ENCODE measurements at regions not wholly inside any gene's neighbourhood (a gene's known extent, or its start where the extent isn't known, plus 50 kb on each side); places are given as distances from the start of the nearest gene placed in this dataset.

- no peaks in the 10 kb centered on the region for H3K4me1 ChIP-seq (ENCODE audit: insufficient read depth, low read length)
- Mint-ChIP-seq H3K27me3 (no peaks in the 10 kb centered on the region), H3K4me1 (ENCODE audit: low read depth) (no peaks in the 10 kb centered on the region), H3K36me3 (ENCODE audit: low read depth) (no peaks in the 10 kb centered on the region), H3K9me3 (peaks cover 10% of the 10 kb centered on the region), H3K4me3 (no peak overlapping the region), H3K27ac (no peak overlapping the region)
- DNase-seq (no peak), ATAC-seq (ENCODE audit: poor library complexity) (no peak)
- ChIA-PET POLR2A (no interaction called here), CTCF (no interaction called here)
- H3K27me3 ChIP-seq (ENCODE audit: control insufficient read depth in 1 of 2, insufficient read depth in 2 of 2, low read length in 2 of 2): no peaks in the 10 kb centered on the region
- no peaks in the 10 kb centered on the region for H3K36me3 ChIP-seq (ENCODE audit: insufficient read depth, low read length)
- H3K4me3 ChIP-seq (ENCODE audit: low read length): no peak overlapping the region
- TF ChIP-seq, protein P1, sequence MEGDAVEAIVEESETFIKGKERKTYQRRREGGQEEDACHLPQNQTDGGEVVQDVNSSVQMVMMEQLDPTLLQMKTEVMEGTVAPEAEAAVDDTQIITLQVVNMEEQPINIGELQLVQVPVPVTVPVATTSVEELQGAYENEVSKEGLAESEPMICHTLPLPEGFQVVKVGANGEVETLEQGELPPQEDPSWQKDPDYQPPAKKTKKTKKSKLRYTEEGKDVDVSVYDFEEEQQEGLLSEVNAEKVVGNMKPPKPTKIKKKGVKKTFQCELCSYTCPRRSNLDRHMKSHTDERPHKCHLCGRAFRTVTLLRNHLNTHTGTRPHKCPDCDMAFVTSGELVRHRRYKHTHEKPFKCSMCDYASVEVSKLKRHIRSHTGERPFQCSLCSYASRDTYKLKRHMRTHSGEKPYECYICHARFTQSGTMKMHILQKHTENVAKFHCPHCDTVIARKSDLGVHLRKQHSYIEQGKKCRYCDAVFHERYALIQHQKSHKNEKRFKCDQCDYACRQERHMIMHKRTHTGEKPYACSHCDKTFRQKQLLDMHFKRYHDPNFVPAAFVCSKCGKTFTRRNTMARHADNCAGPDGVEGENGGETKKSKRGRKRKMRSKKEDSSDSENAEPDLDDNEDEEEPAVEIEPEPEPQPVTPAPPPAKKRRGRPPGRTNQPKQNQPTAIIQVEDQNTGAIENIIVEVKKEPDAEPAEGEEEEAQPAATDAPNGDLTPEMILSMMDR (IDR thresholded peaks at IDR 0.05): no peak
- intact Hi-C loops (cut with DNase I, micrococcal nuclease): no loop called here
- no peaks in the 10 kb centered on the region for H3K9me3 ChIP-seq (ENCODE audit: control insufficient read depth in 1 of 2, insufficient read depth in 1 of 2, low read length in 2 of 2)
- no peak overlapping the region for H3K27ac ChIP-seq (ENCODE audit: low read depth in 1 of 2, low read length in 2 of 2)
Measured at GRCh38 chr5:28499766-28500290, 1461.4 kb upstream of the CDH9 start.

GRCh38 chr5:28495876-28496275 is 1457.5 kb upstream of the CDH9 start:
- TF ChIP-seq, protein P1 (IDR thresholded peaks at IDR 0.05): no peak
- Mint-ChIP-seq H3K36me3 (ENCODE audit: low read depth) (no peaks in the 10 kb centered on the region), H3K9me3 (peaks cover 8% of the 10 kb centered on the region), H3K27ac (no peak overlapping the region), H3K4me3 (no peak overlapping the region), H3K27me3 (no peaks in the 10 kb centered on the region), H3K4me1 (ENCODE audit: low read depth) (no peaks in the 10 kb centered on the region)
- ChIA-PET CTCF (no interaction called here), POLR2A (no interaction called here)
- H3K36me3 ChIP-seq (ENCODE audit: insufficient read depth, low read length): no peaks in the 10 kb centered on the region
- ATAC-seq (ENCODE audit: poor library complexity) (no peak), DNase-seq (no peak)
- H3K4me1 ChIP-seq (ENCODE audit: insufficient read depth, low read length): no peaks in the 10 kb centered on the region
- H3K4me3 ChIP-seq (ENCODE audit: low read length): no peak overlapping the region
- intact Hi-C loops (cut with DNase I, micrococcal nuclease): no loop called here
- H3K27me3 ChIP-seq (ENCODE audit: control insufficient read depth in 1 of 2, insufficient read depth in 2 of 2, low read length in 2 of 2): no peaks in the 10 kb centered on the region
- no peak overlapping the region for H3K27ac ChIP-seq (ENCODE audit: low read depth in 1 of 2, low read length in 2 of 2)
- H3K9me3 ChIP-seq (ENCODE audit: control insufficient read depth in 1 of 2, insufficient read depth in 1 of 2, low read length in 2 of 2): no peaks in the 10 kb centered on the region

DNA sequence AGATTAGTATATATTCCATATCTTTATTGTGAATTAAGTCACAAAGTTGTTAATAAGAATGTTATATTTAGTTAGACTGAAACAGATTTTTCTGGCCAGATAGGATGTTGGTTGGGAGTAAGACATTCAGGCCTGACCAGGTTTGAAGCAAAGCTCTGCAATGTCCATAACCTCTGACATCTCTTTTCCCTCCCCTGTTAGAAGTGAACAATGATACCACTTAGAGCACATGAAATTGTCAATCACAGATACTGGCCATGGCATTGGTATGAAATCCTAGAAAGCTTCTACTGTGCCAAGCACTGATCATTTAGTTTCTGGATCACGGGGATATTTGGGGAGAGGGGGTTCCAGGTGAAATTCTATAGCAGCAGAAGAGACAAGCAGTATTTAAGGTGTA is 1455.1 kb upstream of the CDH9 start:
- peaks cover 10% of the 10 kb centered on the region for H3K9me3 Mint-ChIP-seq
- H3K4me1 Mint-ChIP-seq (ENCODE audit: low read depth): no peaks in the 10 kb centered on the region
- H3K27ac ChIP-seq (ENCODE audit: low read depth in 1 of 2, low read length in 2 of 2): no peak overlapping the region
- no peak overlapping the region for H3K4me3 ChIP-seq (ENCODE audit: low read length)
- no peaks in the 10 kb centered on the region for H3K27me3 Mint-ChIP-seq
- ChIA-PET POLR2A (no interaction called here), CTCF (no interaction called here)
- ATAC-seq (ENCODE audit: poor library complexity) (no peak), DNase-seq (no peak)
- no peak overlapping the region for H3K27ac Mint-ChIP-seq
- no peaks in the 10 kb centered on the region for H3K27me3 ChIP-seq (ENCODE audit: control insufficient read depth in 1 of 2, insufficient read depth in 2 of 2, low read length in 2 of 2)
- H3K4me1 ChIP-seq (ENCODE audit: insufficient read depth, low read length): no peaks in the 10 kb centered on the region
- H3K4me3 Mint-ChIP-seq: no peak overlapping the region
- intact Hi-C loops (cut with DNase I, micrococcal nuclease): no loop called here
- no peaks in the 10 kb centered on the region for H3K36me3 ChIP-seq (ENCODE audit: insufficient read depth, low read length)
- TF ChIP-seq, protein P1 (IDR thresholded peaks at IDR 0.05): no peak
- H3K36me3 Mint-ChIP-seq (ENCODE audit: low read depth): no peaks in the 10 kb centered on the region
- H3K9me3 ChIP-seq (ENCODE audit: control insufficient read depth in 1 of 2, insufficient read depth in 1 of 2, low read length in 2 of 2): peaks cover 0 to 4% of the 10 kb centered on the region in 2 experiments

Measured in CD4-positive, alpha-beta T cell (primary cell).